Amniotic stem cell (primary cell): ENCODE measurements at regions not wholly inside any gene's neighbourhood (a gene's known extent, or its start where the extent isn't known, plus 50 kb on each side); places are given as distances from the start of the nearest gene placed in this dataset.
"Not testable (repeated sequence)": the region's sequence is repeated elsewhere in the genome, so short reads cannot be mapped to it uniquely, and the experiment has no call there.

Experiments
- DNase-seq: peaks from one replicate; lab custom pipeline; 2025; lab: John Stamatoyannopoulos, UW

DNA sequence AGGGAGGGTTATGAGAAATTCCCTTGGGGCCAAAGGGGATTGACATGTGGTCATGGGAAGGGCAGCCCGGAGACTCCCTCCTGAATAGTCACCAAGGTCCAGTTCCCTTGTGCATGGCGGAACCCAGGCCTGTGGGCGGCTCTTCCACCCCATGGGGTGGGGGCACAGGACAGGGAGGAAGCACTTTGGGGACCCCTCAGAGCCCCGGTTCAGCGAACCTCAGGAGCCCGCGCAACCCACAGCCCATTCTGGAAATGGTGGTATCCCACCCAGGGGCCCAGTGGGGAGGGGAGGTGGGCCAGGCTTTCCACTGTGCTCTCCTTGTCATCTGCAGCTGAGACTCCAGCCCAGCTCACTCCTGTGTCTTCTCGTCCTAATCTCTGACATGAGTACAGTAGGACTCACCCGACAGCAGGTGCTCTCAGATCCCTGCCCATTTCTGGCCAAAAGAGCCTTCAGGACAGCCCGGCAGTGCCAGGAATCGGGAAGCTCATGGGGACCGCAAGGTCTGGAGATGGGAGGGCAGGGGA is 255.2 kb upstream of the SFSWAP start:
- no peak for DNase-seq

DNA sequence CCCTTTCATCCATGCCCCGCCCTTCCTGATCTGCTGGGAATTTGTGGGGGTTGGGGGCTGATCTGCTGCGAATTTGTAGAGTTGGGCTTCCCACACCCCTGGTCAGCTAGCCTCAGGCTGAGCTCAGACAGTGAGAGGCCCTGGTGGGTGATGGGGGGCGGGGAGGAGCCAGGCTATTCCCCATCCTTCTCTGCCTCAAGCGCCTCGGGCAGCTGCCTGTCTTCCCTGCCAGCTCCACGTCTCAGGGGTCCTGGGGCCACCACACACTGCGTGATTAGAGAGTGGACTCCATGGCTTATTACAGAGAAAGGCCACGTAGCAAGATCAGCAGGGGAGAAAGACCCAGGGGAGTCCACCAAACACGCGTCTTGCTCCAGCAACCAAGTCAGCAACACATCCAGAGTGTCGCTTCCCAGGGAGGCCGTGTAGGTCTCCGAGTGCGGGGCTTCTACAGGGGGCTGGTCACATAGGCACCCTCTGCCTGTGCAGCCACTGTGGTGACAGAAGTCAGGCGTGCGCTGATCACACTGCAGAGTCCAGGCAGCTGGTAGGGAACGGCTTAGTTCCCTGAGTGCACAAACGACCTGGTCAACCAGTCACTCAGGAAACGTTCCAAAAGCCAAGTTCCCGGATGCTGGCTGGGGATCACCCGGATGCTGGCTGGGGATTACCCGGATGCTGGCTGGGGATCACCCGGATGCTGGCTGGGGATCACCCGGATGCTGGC is 254.4 kb upstream of the SFSWAP start:
- no peak for DNase-seq

DNA sequence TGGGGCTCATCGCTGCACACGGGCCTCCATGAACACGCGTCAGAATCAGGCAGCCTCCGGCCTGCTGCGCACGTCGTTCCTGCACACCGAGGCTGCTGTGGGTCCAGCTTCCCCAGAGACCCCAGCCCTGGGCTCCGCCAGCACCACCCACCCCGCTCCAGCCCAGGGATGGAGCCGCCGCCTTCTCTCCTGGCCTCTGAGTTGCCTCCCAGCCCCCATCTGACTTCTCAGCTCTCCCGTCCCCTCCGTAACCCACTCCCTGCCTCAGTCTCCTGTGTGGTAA is 253.9 kb upstream of the SFSWAP start:
- no peak for DNase-seq

GRCh38 chr12:131457331-131458047 is 253.4 kb upstream of the SFSWAP start:
- no peak for DNase-seq

GRCh38 chr12:131458048-131458374 is 252.9 kb upstream of the SFSWAP start:
- DNase-seq, result no peak

DNA sequence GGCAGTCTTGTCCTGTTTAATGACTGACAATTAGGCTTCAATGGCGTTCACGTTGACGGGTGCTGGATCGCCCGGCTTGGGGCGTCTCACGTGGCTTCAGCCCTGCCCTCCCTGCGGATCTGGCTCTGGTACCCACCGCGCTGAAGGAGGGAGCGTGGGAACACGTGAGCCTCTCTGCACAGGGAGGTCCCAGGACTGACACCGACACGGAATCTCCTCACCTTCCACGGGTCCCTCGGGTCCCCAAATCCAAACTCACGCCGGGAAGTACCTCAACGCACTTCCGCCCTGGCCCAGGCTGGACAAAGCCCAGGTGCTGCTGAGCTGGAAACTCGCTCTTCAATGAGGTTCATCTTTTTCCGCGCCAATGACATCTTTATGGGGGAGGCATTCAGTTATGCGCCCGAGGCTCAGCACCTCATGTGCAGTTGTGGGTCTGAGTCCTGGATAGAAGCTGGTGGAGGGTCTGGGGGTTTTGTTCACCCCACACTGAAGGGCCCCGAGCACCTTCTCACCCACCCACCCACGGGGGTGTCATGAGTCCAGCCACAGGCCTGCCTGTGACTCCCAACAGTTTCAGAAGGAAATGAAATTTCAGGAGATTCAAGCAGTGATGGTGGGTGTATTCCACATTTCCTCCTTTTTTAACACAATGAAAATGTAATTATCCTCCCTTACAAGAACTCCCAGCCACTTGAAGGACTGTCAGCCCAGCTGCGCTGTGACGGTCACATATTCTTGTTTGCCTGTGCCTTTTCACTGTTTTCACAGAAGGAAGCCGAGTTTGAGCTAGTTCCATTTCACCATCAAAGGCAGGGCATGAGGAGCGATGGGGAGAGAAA is 251.7 kb upstream of the SFSWAP start:
- no peak for DNase-seq

DNA sequence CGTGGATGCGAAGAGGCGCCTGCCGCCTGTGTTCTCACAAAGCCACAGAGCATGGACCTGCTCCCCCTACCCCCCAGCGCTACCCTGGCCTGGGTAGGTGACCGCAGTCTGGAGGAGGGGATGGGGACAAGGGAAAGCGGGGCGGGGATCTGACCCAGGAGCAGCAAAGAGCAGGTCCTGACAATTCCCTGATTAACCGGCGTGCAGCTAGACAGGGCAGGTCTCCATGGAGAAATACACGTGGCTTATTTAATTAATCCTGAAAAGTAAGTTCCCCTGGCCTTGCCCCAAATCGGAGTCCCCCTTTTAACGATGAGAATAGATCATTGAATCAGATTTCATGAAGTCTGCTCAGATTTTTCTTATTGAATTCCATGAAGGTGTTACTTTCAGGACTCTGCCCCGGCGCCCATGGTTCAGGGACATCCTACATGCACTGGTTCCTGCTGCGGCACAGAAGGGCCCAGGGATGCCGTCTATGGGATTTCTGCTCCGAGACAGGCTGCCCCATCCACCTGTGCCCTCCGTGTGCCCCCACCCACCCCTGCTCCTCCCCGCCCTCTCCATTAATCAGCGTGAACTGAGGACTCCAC is 251.0 kb upstream of the SFSWAP start:
- no peak for DNase-seq

DNA sequence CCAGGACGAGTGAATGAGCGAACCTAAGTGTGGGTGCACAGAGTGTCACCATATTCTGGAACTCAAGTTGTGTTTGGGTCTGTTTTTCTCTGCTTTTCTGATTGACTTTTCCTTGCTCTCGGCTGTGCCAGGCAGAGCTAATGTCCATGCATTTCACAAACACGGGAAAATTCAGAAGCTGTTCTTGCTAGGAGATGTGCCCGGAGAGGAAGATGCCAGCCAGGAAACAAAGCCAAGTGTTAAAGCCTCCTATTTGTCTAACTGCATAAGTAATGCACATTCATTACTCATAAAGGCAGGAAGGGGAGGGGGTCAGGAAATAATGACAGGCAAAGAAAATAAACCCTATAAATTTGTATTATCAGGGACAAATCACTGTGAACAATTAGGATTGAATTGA is 250.4 kb upstream of the SFSWAP start:
- DNase-seq, result no peak

DNA sequence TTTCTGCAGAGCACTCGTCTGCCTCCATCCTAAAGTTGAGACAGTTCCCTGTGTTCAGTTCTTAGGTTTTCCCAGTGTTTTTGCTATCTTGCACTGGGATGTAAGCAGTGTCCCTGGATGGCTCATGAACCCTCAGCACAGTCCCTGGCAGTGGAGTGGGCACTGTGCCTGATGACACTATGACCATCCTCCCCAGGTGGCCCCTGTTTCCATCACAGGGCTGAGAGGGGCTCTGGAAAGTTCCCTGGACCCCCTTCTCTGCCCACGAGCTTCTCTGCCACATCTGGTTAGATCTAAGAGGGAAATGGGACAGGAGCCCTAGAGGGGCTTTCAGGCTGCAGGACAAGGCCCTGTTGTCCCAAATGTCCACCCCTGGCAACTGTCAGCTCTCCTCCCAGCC is 249.8 kb upstream of the SFSWAP start:
- no peak for DNase-seq

GRCh38 chr12:131463174-131463573 is 247.7 kb upstream of the SFSWAP start:
- DNase-seq, result no peak

DNA sequence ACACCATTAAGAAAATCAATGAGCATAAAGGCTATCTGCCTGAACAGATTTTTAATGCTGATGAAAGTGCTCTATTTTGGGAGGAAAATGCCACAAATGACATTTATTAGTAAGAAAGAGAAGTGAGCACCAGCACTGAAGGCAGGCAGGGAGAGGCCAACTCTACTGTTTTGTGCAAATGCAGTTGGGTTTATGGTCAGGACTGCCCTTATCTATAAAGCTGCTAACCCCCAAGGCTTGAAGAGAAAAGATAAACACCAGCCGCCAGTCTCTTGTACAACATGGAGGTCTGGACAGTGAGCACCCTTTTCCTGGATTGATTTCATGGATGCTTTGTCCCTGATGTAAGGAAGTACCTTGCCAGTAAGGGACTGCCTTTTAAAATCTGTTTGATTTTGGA is 246.8 kb upstream of the SFSWAP start:
- DNase-seq, result no peak

DNA sequence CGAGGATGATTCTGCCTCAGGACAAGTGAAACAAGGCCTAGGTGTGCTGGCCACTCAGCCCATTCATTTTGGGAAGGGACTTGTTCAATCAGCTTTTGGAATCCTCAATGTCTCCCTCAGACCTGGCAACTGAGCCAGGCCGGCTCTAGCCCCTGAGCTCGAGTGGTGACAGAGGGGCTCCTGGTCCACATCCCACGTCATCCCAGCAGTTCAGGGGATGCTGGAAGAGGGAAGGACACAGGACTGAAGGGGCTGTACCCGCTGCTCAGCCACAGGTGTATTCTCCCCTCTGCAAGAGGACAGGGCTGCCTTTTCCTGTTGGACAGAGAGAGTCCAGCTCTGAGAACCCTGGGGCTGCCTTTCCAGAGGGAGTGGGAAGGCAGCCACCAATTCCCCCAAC is 244.6 kb upstream of the SFSWAP start:
- DNase-seq, result no peak

DNA sequence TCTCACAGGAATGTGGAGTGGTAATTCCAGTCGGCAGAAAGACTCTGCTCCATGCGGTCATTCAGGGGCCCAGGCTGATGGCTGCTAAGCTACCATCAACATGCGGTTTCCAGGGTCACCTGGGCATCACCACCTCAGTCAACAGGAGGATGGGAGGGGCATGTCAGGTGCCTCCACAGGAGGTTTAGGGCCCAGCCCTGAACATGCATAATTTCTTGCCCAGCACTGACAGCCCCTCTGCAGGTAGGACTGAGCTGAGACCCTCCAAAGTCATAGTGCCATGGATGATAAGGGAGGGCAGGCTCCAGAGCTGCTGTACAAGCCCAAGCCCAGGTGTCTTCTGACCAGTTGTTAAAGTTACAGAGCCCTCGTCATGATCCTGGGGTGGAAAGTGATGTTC is 244.0 kb upstream of the SFSWAP start:
- no peak for DNase-seq

- no peak for DNase-seq
Observed at GRCh38 chr12:131468206-131468605, 242.7 kb upstream of the SFSWAP start.

DNA sequence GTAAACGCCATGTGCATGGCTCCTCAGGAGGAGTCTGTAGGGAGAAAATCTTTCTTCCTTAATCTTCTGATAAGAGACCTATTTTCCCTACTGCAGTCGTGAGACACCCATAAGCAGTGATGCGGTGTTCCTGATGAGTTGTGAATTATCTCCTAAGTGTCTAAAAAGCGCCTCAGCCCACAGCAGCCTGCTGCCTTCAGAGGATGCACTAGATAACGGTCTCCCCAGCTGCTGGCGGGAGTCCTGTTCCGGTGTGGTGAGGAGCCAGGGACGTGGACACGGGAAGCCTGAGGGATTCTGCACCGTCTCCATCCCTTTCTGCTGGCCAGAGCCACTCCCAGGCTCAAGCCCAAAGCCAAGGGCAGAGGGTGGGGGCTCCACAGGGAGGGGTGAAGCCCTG is 240.9 kb upstream of the SFSWAP start:
- DNase-seq, result not testable (repeated sequence)

DNA sequence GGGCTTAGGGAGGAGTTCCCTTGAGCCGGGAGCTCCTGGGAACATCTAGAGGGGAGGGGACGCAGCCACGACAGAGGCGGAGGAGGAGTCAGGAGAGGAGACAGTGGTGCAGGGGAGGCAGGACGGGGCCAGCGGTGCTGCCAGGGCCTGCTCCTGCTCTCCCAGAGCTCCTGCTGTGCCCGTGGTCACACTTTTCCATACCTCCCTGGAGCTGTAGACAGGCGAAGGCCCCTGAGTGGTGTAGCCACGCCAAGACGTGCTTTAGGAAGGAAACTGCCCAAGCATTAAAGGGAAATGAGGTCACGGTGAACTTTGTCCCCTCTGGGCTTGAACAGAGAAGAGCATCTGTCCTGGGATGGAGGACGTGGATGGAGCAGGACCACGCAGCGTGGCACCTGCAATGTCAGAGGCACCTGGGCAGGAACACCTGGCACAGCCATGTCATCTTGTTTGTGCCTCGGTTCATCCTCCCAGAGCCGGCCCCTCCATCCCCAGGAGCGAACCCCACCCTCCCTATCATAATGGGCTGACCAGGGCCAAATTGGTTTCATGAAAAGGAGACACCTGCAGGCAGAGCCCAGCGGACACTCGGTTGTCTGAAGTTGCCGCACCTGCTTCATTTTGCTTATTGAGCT is 239.5 kb upstream of the SFSWAP start:
- no peak for DNase-seq

- DNase-seq, result no peak
Observed at GRCh38 chr12:131471946-131472732, 238.8 kb upstream of the SFSWAP start.

GRCh38 chr12:131473261-131473660 is 237.6 kb upstream of the SFSWAP start:
- DNase-seq, result no peak

- DNase-seq, result no peak
Observed at GRCh38 chr12:131473741-131474709, 236.9 kb upstream of the SFSWAP start.

- not testable (repeated sequence) for DNase-seq
Observed at GRCh38 chr12:131475012-131475411, 235.9 kb upstream of the SFSWAP start.
